A172 (cell line): ENCODE measurements at regions not wholly inside any gene's neighbourhood (a gene's known extent, or its start where the extent isn't known, plus 50 kb on each side); places are given as distances from the start of the nearest gene placed in this dataset.
"Not testable (repeated sequence)": the region's sequence is repeated elsewhere in the genome, so short reads cannot be mapped to it uniquely, and the experiment has no call there.

Source experiments
- DNase-seq: peaks from one replicate; pipeline ENCODE4 v3.0.0-alpha.2; 2015; ENCODE audit warnings: low spot score

DNA sequence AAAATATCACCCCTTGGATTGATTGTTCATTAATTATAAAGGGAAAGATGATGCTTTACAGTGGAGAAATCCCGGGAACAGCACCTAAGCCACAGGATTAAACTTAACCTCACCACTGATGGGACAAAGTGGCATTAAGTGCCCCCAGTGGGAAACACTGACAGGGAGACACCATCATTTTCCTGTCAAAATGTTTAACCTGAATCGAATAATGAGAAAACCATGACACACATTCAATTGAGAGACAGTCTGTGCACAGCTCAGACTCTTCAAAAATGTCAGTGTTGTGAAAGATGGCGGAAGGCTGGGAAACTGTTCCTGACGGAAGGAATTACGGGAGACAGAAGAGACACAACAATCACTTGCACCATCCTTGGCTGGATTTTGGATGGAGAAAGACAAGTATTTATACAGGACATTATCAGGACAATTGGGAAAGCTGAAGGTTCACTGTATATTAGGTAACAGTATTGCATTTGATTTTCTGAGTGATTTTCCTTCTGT is 111.8 kb upstream of the ASB18 start:
- DNase-seq = no peak

GRCh38 chr2:236376566-236377244 is 112.5 kb upstream of the ASB18 start:
- DNase-seq = no peak

GRCh38 chr2:236380051-236380612 is 115.9 kb upstream of the ASB18 start:
- no peak for DNase-seq

GRCh38 chr2:236381253-236381652 is 117.0 kb upstream of the ASB18 start:
- DNase-seq = not testable (repeated sequence)

GRCh38 chr2:236389284-236390216 is 125.3 kb upstream of the ASB18 start:
- not testable (repeated sequence) for DNase-seq

DNA sequence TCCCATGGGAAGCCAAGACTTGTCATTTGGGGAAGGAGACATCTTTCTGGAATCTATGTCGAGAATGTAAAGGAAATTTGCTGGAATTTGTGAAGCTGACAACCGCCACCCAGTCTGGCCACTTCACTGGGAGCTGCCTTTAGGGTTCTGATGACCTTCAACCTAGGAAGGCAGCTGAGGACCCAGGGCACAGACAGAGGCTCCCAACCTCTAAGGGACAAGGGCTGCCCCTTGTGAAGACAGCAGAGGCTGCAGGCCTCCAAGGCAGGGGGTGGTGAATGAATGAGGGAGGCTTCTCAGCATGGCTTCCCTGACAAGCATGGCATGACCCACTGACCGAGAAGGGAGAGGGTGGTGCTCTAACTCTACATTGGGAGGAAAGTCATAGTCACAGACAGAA is 128.9 kb upstream of the ASB18 start:
- DNase-seq = no peak

- DNase-seq = no peak
These were observed 129.4 kb upstream of the ASB18 start for GRCh38 chr2:236393581-236393980.

- DNase-seq = no peak
These were observed 130.4 kb upstream of the ASB18 start for GRCh38 chr2:236394571-236394970.

GRCh38 chr2:236395067-236395466 is 130.9 kb upstream of the ASB18 start:
- no peak for DNase-seq

GRCh38 chr2:236396818-236397350 is 132.7 kb upstream of the ASB18 start:
- DNase-seq = no peak

- DNase-seq = no peak
These were observed 133.5 kb upstream of the ASB18 start for GRCh38 chr2:236397681-236398080.

DNA sequence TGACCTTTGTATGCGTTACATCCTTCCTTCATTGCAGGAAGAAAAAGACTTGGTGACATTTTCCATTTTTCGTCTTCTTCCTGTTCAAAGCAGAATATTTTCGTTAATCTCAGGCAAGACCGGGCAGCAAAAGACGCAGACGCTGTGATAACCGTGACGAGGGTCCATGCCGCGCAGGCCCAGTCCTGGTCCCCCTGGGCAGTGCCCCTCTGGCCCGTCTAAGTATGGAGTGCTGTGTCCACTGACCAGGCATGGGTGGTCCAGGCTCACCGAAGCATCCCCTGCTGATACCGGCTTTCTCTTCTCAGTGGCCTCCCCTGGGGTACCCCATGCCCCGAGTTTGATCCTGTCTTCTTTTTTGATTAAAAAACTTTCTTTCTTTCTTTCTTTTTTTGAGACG is 135.2 kb upstream of the ASB18 start:
- DNase-seq = no peak

DNA sequence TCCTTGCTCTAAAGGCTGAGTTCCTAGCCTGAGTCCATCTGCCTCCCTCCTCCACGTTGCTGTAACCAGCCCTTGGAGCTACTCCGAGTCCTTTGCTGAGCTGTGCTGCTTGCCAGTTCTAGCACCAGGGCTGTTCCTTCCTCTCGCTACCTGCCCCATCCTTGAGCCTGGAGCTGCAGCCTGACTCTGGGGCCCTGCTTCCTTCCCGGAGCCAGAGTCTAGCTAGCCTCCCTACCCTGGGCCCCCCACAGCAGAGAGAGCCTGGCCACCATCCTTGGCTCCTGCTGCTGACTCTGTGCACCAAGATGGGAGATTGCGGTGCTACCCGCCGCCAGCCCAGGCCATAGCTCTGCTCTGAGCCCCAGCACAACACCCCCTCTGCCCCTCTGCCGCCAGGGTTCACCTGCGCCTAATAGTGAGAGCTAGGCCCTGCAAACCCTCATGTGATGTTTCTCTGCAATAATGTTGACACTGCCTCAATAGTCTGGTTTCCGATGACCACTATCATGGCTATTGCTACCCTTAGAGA is 135.9 kb upstream of the ASB18 start:
- no peak for DNase-seq

DNA sequence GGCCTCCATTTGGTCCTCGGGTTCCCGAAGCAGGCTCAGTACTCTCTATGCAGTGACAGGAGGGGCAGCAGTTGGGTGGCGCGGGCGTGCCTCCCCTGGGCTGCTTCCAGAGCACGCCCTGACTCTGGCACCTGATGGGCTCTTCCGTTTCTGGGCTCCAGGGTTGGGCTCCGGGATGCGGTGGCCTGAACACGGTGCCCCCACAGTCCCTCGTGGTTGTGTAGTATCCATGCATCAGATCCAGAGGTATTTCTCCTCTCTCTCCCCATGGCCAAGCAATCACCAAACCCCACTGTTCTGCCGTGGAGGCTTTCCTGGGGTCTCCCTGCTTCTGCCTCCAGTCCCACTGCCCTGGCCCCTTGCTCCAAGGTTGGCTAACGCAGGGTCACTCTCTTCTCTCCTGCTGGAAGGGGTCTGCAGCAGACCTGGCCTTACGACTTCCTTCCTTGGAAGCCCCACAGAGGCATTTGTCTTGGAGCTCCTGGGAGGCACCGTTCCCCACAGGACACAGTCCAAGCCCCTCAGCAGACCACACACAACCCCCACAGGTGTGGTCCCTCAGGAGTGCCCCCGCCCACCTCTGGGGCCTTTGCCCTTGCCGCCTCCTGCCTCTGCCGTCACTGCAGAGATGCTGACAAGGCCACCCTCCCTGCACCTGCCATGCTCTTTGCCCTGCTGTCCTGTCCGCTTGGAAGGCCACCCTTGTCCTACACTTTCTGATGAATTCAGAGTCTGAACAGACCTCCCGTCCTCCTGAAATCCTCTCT is 136.6 kb upstream of the ASB18 start:
- no peak for DNase-seq

GRCh38 chr2:236402033-236402790 is 138.0 kb upstream of the ASB18 start:
- no peak for DNase-seq

GRCh38 chr2:236403125-236403524 is 138.9 kb upstream of the ASB18 start:
- no peak for DNase-seq

DNA sequence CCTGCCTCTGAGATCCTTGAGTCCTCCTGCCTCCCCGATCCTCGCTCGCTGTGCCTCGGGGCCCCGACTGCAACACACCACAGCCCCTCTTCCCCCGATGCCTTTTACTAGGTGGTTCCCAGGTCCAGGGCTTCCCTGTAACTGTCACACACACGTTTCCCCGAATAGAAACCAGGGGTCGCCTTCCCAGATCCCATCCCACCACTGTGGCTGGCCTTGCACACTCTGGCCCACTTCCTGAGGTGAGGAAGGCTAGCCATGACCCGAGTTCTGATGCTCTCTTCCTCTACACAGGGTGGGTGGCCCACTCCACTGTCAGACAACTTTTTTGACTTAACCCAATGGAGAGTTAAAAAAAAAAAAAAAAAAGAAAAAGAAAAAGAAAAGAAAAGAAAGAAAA is 139.6 kb upstream of the ASB18 start:
- DNase-seq = no peak

DNA sequence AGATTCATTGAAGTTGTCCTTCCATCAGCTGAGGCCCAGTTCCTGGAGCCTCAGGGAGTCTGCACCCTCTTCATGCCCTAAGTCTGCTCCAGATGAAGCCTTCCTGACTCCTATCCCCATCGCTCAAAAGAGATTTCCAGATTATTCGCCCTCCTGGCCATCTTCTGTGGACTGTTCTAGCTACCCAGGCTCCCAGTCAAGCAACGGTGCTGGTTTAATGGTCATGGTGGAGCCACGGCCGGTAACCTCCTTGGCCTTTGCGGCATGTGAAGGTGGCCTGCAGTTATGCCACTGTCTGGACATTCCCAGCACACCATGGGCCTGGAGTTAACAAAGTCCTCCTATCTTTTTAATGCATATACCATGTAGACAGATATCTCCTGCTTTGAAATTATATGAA is 140.1 kb upstream of the ASB18 start:
- DNase-seq = no peak

DNA sequence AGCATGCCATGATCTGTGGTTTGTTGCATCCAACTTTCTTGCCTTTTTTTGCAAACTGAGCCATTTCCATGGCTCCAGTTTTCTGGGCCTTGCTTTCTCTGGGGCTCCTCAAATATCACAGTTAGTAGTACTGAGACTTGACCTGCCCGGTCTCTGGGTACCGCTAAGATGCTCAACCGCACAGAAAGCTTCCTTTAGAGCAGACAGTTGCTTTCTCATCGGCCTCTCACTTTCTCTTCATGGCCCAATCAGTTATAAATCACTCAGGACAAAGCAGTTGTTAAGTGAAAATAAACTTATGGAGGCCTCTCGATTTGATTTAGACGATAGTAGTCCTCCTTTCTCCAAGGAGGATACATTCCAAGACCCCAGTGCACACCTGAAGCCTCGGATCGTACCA is 141.2 kb upstream of the ASB18 start:
- DNase-seq = no peak

- DNase-seq = peak; percentile 1
These were observed 143.9 kb upstream of the ASB18 start for GRCh38 chr2:236408090-236408489.

DNA sequence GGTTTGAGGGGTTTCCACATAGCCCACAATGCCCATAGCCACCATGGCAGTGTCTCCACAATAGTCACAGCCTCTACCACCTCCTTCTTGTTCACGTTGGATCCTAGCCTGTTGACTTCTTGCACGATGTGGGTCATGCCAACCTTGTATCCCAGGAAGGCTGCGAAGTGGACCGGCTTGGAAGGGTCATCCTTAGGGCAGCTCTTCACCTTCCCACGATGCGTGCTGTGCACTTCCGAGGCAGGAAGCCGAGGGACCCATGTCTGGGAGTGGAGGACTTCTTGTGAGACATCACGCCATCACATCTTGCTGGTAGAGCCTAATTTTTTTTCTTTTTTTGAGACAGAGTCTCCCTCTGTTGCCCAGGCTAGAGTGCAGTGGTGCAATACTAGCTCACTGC is 144.6 kb upstream of the ASB18 start:
- no peak for DNase-seq
